ENCODE measurements at regions not wholly inside any gene's neighbourhood (a gene's known extent, or its start where the extent isn't known, plus 50 kb on each side); places are given as distances from the start of the nearest gene placed in this dataset.

- no peak for DNase-seq (ENCODE audit: extremely low spot score)
- Histone ChIP-seq H3K4me3 (ENCODE audit: low read depth, low read length) (no peak overlapping the region), H3K36me3 (ENCODE audit: insufficient read depth) (no peaks in the 10 kb centered on the region), H3K4me1 (ENCODE audit: insufficient read depth) (peaks cover 2% of the 10 kb centered on the region), H3K27ac (ENCODE audit: low read depth) (no peak overlapping the region)
- 78% methylated on average over 8 of the region's 8 CpGs for WGBS
Measured at GRCh38 chr14:53879022-53879686, 77.5 kb downstream of the BMP4 start.

- Histone ChIP-seq H3K36me3 (ENCODE audit: insufficient read depth) (no peaks in the 10 kb centered on the region), H3K4me1 (ENCODE audit: insufficient read depth) (peaks cover 2% of the 10 kb centered on the region), H3K4me3 (ENCODE audit: low read depth, low read length) (no peak overlapping the region), H3K27ac (ENCODE audit: low read depth) (no peak overlapping the region)
- no peak for DNase-seq (ENCODE audit: extremely low spot score)
- 94% methylated on average over 2 of the region's 2 CpGs for WGBS
Measured at GRCh38 chr14:53875324-53875897, 81.2 kb downstream of the BMP4 start.

DNA sequence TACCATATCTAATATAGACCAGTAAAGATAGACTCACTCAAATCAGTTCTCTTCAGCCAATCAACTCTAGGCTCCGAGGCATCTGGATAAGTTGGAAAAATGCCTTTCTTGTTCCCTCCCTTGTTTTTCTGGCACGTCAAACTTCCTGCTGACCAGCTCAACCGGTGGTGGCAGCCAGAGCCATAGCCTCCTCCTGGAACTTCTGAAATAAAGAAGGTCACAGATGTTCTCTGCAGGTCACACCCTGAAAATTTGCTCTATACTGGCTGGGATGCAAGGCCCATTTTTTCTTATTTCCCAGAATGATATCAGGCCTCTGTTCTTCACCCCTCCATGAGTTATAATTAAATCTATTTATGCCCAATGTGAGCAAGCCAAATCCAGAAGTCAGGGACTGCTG is 81.9 kb downstream of the BMP4 start:
- Histone ChIP-seq H3K36me3 (ENCODE audit: insufficient read depth) (no peaks in the 10 kb centered on the region), H3K4me1 (ENCODE audit: insufficient read depth) (peaks cover 2% of the 10 kb centered on the region), H3K4me3 (ENCODE audit: low read depth, low read length) (no peak overlapping the region), H3K27ac (ENCODE audit: low read depth) (no peak overlapping the region)
- 68% methylated on average over 3 of the region's 3 CpGs for WGBS
- DNase-seq (ENCODE audit: extremely low spot score): no peak

DNA sequence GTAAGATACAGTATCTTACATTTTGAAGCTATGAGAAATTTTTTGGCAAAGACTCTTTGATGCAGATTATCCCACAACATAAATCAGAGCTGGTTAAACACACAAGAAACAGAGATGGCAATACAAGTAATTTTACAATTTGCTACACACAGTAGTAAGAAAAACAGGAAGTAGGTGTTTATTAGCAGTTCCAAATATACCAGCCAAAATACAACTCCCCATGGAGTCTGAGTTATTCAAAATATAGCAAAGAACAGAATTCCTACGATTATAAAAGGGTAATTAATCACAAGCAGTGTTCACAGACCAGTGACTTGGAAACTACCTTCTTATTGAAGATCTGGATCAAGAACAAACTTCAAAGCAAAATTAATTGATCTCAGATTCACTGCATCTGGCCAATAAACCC is 83.9 kb downstream of the BMP4 start:
- Histone ChIP-seq H3K27ac (ENCODE audit: low read depth) (no peak overlapping the region), H3K4me1 (ENCODE audit: insufficient read depth) (peaks cover 2% of the 10 kb centered on the region), H3K36me3 (ENCODE audit: insufficient read depth) (no peaks in the 10 kb centered on the region), H3K4me3 (ENCODE audit: low read depth, low read length) (no peak overlapping the region)
- DNase-seq (ENCODE audit: extremely low spot score): no peak
- 13% methylated on average over 1 of the region's 1 CpG for whole genome bisulfite sequencing

DNA sequence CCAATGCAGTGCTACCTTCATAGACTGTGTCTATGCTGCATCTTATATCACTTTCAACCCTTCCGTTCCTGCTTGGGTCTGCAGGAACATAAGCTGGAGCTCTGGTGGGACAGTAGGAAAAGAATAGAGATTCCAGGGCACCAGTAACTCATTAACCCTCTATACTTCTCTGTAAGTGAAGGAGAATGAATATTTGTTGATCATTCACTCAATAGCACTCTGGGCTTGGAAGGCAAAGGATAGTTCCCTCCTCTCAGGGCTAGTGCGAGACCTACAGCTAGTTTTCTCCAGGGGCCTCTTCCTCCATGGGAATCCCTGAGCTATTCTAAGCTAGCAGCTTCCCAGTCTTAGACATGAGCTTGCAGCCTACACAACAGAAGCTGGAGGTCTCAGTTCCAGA is 84.7 kb downstream of the BMP4 start:
- 54% methylated on average over 2 of the region's 2 CpGs for WGBS
- no peak overlapping the region for H3K27ac ChIP-seq (ENCODE audit: low read depth)
- DNase-seq (ENCODE audit: extremely low spot score): no peak

DNA sequence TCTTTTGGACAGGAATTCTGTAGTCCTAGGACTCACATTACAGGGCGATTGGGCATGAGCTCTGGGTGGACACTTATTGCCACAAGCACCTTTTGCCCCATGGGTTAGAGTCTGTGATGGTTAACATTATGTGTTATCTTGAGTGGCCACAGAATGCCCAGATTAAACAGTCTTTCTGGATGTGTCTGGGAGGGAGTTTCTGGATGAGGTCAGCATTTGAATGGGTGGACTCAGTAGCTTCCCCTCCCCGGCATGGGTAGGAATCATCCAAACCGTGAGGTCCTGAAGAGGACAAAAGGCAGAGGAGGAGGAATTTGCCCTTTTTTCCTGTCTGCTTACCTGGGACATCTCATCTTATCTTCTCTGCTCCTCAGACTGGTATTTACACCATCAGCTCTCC is 85.6 kb downstream of the BMP4 start:
- 91% methylated on average over 3 of the region's 3 CpGs for WGBS
- H3K4me3 ChIP-seq (ENCODE audit: low read depth, low read length): no peak overlapping the region
- H3K4me1 ChIP-seq (ENCODE audit: insufficient read depth): peaks cover 2% of the 10 kb centered on the region
- no peak for DNase-seq (ENCODE audit: extremely low spot score)
- no peaks in the 10 kb centered on the region for H3K36me3 ChIP-seq (ENCODE audit: insufficient read depth)
- no peak overlapping the region for H3K27ac ChIP-seq (ENCODE audit: low read depth)

More for the DNA sequence above, 84.7 kb downstream of the BMP4 start:
- Histone ChIP-seq H3K4me1 (ENCODE audit: insufficient read depth) (peaks cover 2% of the 10 kb centered on the region), H3K4me3 (ENCODE audit: low read depth, low read length) (no peak overlapping the region), H3K36me3 (ENCODE audit: insufficient read depth) (no peaks in the 10 kb centered on the region)

DNA sequence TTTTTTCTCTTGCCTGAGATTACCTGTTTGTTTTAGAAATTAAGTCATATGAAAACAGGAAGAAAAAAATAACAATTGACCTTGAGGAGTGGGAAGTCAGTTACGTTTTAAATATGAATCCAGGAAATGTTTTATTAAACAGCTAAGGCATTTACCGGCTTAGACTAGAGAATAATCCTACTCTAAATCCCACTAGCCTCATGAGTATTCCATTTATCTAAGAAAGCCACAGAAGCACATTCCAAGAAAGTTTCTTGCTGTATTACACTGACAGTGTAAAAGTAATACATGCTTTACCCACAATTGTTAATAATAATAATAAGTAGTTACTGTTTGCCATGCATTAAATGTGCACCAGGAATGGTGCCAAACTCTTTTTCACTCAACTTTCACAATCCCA is 90.9 kb downstream of the BMP4 start:
- Histone ChIP-seq H3K4me3 (ENCODE audit: low read depth, low read length) (no peak overlapping the region), H3K27ac (ENCODE audit: low read depth) (no peak overlapping the region), H3K36me3 (ENCODE audit: insufficient read depth) (no peaks in the 10 kb centered on the region), H3K4me1 (ENCODE audit: insufficient read depth) (no peaks in the 10 kb centered on the region)
- no peak for DNase-seq (ENCODE audit: extremely low spot score)
- 23% methylated on average over 2 of the region's 2 CpGs for WGBS

DNA sequence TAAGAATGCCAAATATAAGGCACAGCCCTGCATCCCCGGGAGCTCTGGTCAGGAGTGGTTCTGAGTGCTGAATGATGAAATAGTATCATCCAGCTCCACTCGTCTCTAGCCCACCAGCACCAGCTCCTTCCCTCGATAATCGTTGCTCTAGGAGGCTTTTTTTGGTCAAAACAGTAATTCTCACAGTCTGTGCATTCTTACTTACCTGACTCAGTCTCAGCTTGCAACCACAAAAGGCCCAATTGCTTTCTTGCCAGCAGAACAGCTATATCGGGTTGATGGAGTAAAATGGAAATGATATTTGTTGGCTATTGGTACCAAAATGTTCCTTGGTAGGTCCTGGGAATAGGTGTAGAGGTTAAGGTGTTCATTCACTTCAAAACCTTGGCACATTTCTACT is 94.8 kb downstream of the BMP4 start:
- DNase-seq (ENCODE audit: extremely low spot score): no peak
- Histone ChIP-seq H3K27ac (ENCODE audit: low read depth) (no peak overlapping the region), H3K4me3 (ENCODE audit: low read depth, low read length) (no peak overlapping the region), H3K36me3 (ENCODE audit: insufficient read depth) (no peaks in the 10 kb centered on the region), H3K4me1 (ENCODE audit: insufficient read depth) (no peaks in the 10 kb centered on the region)
- 93% methylated on average over 5 of the region's 5 CpGs for WGBS

- DNase-seq (ENCODE audit: extremely low spot score): no peak
Measured at GRCh38 chr14:53858345-53858684, 98.3 kb downstream of the BMP4 start.

DNA sequence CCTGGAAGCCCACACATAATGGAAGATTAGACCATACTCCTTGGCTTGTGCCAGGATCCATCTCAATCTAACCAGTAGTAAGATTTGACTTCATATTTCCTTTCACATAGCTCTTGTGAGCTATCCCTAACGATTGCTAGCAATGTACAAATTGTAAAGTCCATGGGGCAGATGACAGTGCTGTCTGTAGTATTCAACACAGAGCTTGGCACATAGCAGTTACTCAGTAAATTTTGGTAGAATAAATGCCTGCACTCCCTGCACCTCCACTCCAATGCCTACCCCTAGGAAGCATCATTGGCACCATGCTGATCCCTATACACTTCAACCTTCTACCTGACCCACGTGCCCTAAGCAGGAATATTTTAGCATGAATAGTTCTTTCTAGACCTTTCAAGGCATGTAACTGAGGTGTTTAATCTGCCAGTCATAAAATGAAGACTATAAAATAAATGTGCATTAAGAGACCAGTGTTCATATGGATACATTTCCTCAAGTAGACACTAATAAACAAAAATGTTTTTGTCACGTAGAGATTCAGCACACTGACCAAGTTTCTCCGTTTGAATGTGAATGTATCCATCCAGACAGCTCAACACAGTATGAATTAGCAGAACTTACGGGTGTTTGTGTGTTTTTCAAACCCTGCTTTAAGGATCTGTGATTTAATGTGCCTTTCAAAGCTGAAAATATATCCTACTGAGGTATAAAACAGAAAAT is 98.8 kb downstream of the BMP4 start:
- WGBS: 84% methylated on average over 5 of the region's 5 CpGs
- H3K4me3 ChIP-seq (ENCODE audit: low read depth, low read length): no peak overlapping the region
- no peak for DNase-seq (ENCODE audit: extremely low spot score)
- H3K36me3 ChIP-seq (ENCODE audit: insufficient read depth): no peaks in the 10 kb centered on the region
- H3K4me1 ChIP-seq (ENCODE audit: insufficient read depth): no peaks in the 10 kb centered on the region
- no peak overlapping the region for H3K27ac ChIP-seq (ENCODE audit: low read depth)

More at GRCh38 chr14:53858345-53858684, 98.3 kb downstream of the BMP4 start:
- no peak overlapping the region for H3K4me3 ChIP-seq (ENCODE audit: low read depth, low read length)
- no peaks in the 10 kb centered on the region for H3K36me3 ChIP-seq (ENCODE audit: insufficient read depth)
- no peak overlapping the region for H3K27ac ChIP-seq (ENCODE audit: low read depth)
- 87% methylated on average over 1 of the region's 1 CpG for WGBS
- no peaks in the 10 kb centered on the region for H3K4me1 ChIP-seq (ENCODE audit: insufficient read depth)

- 69% methylated on average over 2 of the region's 2 CpGs for WGBS
- no peak for DNase-seq (ENCODE audit: extremely low spot score)
- H3K36me3 ChIP-seq (ENCODE audit: insufficient read depth): no peaks in the 10 kb centered on the region
- H3K27ac ChIP-seq (ENCODE audit: low read depth): no peak overlapping the region
- H3K4me1 ChIP-seq (ENCODE audit: insufficient read depth): no peaks in the 10 kb centered on the region
- H3K4me3 ChIP-seq (ENCODE audit: low read depth, low read length): no peak overlapping the region
Measured at GRCh38 chr14:53855574-53855973, 101.1 kb downstream of the BMP4 start.

- H3K4me1 ChIP-seq (ENCODE audit: insufficient read depth): no peaks in the 10 kb centered on the region
- H3K36me3 ChIP-seq (ENCODE audit: insufficient read depth): no peaks in the 10 kb centered on the region
- DNase-seq (ENCODE audit: extremely low spot score): no peak
- H3K27ac ChIP-seq (ENCODE audit: low read depth): no peak overlapping the region
- no peak overlapping the region for H3K4me3 ChIP-seq (ENCODE audit: low read depth, low read length)
Measured at GRCh38 chr14:53855127-53855526, 101.5 kb downstream of the BMP4 start.

- H3K4me3 ChIP-seq (ENCODE audit: low read depth, low read length): no peak overlapping the region
- 63% methylated on average over 6 of the region's 6 CpGs for WGBS
- no peaks in the 10 kb centered on the region for H3K36me3 ChIP-seq (ENCODE audit: insufficient read depth)
- no peak for DNase-seq (ENCODE audit: extremely low spot score)
- no peak overlapping the region for H3K27ac ChIP-seq (ENCODE audit: low read depth)
- no peaks in the 10 kb centered on the region for H3K4me1 ChIP-seq (ENCODE audit: insufficient read depth)
Measured at GRCh38 chr14:53851394-53852090, 105.1 kb downstream of the BMP4 start.

All from urinary bladder (tissue), 3 donors.